ENCODE measurements at regions not wholly inside any gene's neighbourhood (a gene's known extent, or its start where the extent isn't known, plus 50 kb on each side); places are given as distances from the start of the nearest gene placed in this dataset.

- Histone ChIP-seq H3K27me3 (ENCODE audit: control insufficient read depth, insufficient read depth, low read length) (no peaks in the 10 kb centered on the region), H3K36me3 (ENCODE audit: control insufficient read depth, insufficient read depth, low read length) (no peaks in the 10 kb centered on the region), H3K4me3 (ENCODE audit: low read depth, low read length) (no peak overlapping the region)
- DNase-seq (ENCODE audit: low read depth), result no peak
- no peak for TF ChIP-seq CTCF (IDR thresholded peaks at IDR 0.05; ENCODE audit: insufficient read depth, low read length, poor library complexity, severe bottlenecking)
Measured at GRCh38 chr16:26598061-26598460, 468.7 kb upstream of the C16orf82 start.

GRCh38 chr16:26598998-26599784, 467.5 kb upstream of the C16orf82 start:
- H3K27me3 ChIP-seq (ENCODE audit: control insufficient read depth, insufficient read depth, low read length), result no peaks in the 10 kb centered on the region
- DNase-seq (ENCODE audit: low read depth), result no peak
- H3K4me3 ChIP-seq (ENCODE audit: low read depth, low read length), result no peak overlapping the region
- TF ChIP-seq CTCF (IDR thresholded peaks at IDR 0.05; ENCODE audit: insufficient read depth, low read length, poor library complexity, severe bottlenecking), result no peak
- H3K36me3 ChIP-seq (ENCODE audit: control insufficient read depth, insufficient read depth, low read length), result no peaks in the 10 kb centered on the region

- Histone ChIP-seq H3K36me3 (ENCODE audit: control insufficient read depth, insufficient read depth, low read length) (no peaks in the 10 kb centered on the region), H3K4me3 (ENCODE audit: low read depth, low read length) (no peak overlapping the region), H3K27me3 (ENCODE audit: control insufficient read depth, insufficient read depth, low read length) (no peaks in the 10 kb centered on the region)
- no peak for TF ChIP-seq CTCF (IDR thresholded peaks at IDR 0.05; ENCODE audit: insufficient read depth, low read length, poor library complexity, severe bottlenecking)
- DNase-seq (ENCODE audit: low read depth), result no peak
Measured at GRCh38 chr16:26599785-26600104, 467.0 kb upstream of the C16orf82 start.

GRCh38 chr16:26601335-26601734, 465.4 kb upstream of the C16orf82 start:
- Histone ChIP-seq H3K36me3 (ENCODE audit: control insufficient read depth, insufficient read depth, low read length) (no peaks in the 10 kb centered on the region), H3K27me3 (ENCODE audit: control insufficient read depth, insufficient read depth, low read length) (no peaks in the 10 kb centered on the region), H3K4me3 (ENCODE audit: low read depth, low read length) (no peak overlapping the region)
- DNase-seq (ENCODE audit: low read depth), result no peak
- no peak for TF ChIP-seq CTCF (IDR thresholded peaks at IDR 0.05; ENCODE audit: insufficient read depth, low read length, poor library complexity, severe bottlenecking)

GRCh38 chr16:26605626-26606271, 461.0 kb upstream of the C16orf82 start:
- no peaks in the 10 kb centered on the region for H3K36me3 ChIP-seq (ENCODE audit: control insufficient read depth, insufficient read depth, low read length)
- TF ChIP-seq CTCF (IDR thresholded peaks at IDR 0.05; ENCODE audit: insufficient read depth, low read length, poor library complexity, severe bottlenecking), result no peak
- DNase-seq (ENCODE audit: low read depth), result no peak

More at GRCh38 chr16:26605626-26606271, 461.0 kb upstream of the C16orf82 start:
- no peak overlapping the region for H3K4me3 ChIP-seq (ENCODE audit: low read depth, low read length)
- no peaks in the 10 kb centered on the region for H3K27me3 ChIP-seq (ENCODE audit: control insufficient read depth, insufficient read depth, low read length)
